CD14-positive monocyte (primary cell): ENCODE measurements at regions not wholly inside any gene's neighbourhood (a gene's known extent, or its start where the extent isn't known, plus 50 kb on each side); places are given as distances from the start of the nearest gene placed in this dataset.

Experiments
- DNase-seq, 3 donors: peaks; one replicate each; pipeline ENCODE4 v3.0.0-alpha.2; 2011 to 2022
- H2AFZ ChIP-seq: 2 replicates; pipeline ENCODE4 v1.6.0; 2012; ENCODE audit warnings: mild to moderate bottlenecking, low read depth, low read length, inconsistent platforms; ENCODE audit not compliant: insufficient read depth, poor library complexity, severe bottlenecking
- H3K27ac ChIP-seq, 2 donors: 1 replicate in 1 of 2; 2 replicates in 1 of 2; pipeline ENCODE4 v1.5.1; 2012 to 2013; ENCODE audit warnings: low read length in 2 of 2, control low read depth in 1 of 2, inconsistent platforms in 1 of 2, low read depth in 1 of 2, mild to moderate bottlenecking in 1 of 2
- H3K27me3 ChIP-seq, 2 donors: one replicate each; pipeline versions ENCODE4 v1.6.0 to v1.6.1; 2011 to 2013; ENCODE audit warnings: low read length in 2 of 2; ENCODE audit not compliant: control insufficient read depth in 2 of 2, insufficient read depth in 2 of 2
- H3K36me3 ChIP-seq, 2 donors: replicated peaks in 1 of 2; 1 replicate in 1 of 2; 2 replicates in 1 of 2; pipeline versions ENCODE4 v1.5.1 to v1.6.1; 2012 to 2013; ENCODE audit warnings: low read length in 2 of 2, control low read depth in 1 of 2, inconsistent platforms in 1 of 2, mild to moderate bottlenecking in 1 of 2; ENCODE audit not compliant: insufficient read depth in 2 of 2, control insufficient read depth in 1 of 2
- H3K4me1 ChIP-seq, 2 donors: 1 replicate in 1 of 2; 2 replicates in 1 of 2; pipeline versions ENCODE4 v1.5.1 to v1.6.1; 2012 to 2013; ENCODE audit warnings: low read length in 2 of 2, control low read depth in 1 of 2, inconsistent platforms in 1 of 2, mild to moderate bottlenecking in 1 of 2, moderate library complexity in 1 of 2; ENCODE audit not compliant: insufficient read depth in 2 of 2, control insufficient read depth in 1 of 2
- H3K4me2 ChIP-seq: replicated peaks from 2 replicates; pipeline ENCODE3; 2012; ENCODE audit warnings: low read length, moderate library complexity, mild to moderate bottlenecking; ENCODE audit not compliant: poor library complexity, severe bottlenecking; ENCODE audit errors: extremely low read depth
- H3K4me3 ChIP-seq, 3 experiments: fragments of 200-600 bp in 1 of 3; sonication (generic) in 1 of 3; replicated peaks in 1 of 3; 1 replicate in 2 of 3; 2 replicates in 1 of 3; pipeline ENCODE4 v1.5.1; 2011 to 2013; ENCODE audit warnings: low read length in 3 of 3, mild to moderate bottlenecking in 3 of 3, control low read depth in 2 of 3, low read depth in 2 of 3, inconsistent platforms in 1 of 3, moderate library complexity in 1 of 3
- H3K79me2 ChIP-seq: 2 replicates; pipeline ENCODE4 v1.6.0; 2012; ENCODE audit warnings: mild to moderate bottlenecking, control low read depth, inconsistent platforms, low read length, moderate library complexity; ENCODE audit not compliant: insufficient read depth
- H3K9ac ChIP-seq: 2 replicates; pipeline ENCODE4 v1.6.0; 2017; ENCODE audit warnings: low read length, mild to moderate bottlenecking; ENCODE audit not compliant: insufficient read depth, poor library complexity, severe bottlenecking
- H3K9me3 ChIP-seq, 2 donors: replicated peaks in 1 of 2; 1 replicate in 1 of 2; 2 replicates in 1 of 2; pipeline versions ENCODE4 v1.5.1 to v1.6.1; 2012 to 2013; ENCODE audit warnings: low read length in 2 of 2, control low read depth in 1 of 2; ENCODE audit not compliant: control insufficient read depth in 1 of 2, insufficient read depth in 1 of 2
- H4K20me1 ChIP-seq: 2 replicates; pipeline ENCODE4 v1.6.0; 2012; ENCODE audit warnings: mild to moderate bottlenecking, low read length, control low read depth, moderate library complexity; ENCODE audit not compliant: insufficient read depth
- H3K27ac Mint-ChIP-seq, 7 donors: one replicate each; pipeline ENCODE4 v1.8.0; 2020; ENCODE audit warnings: mild to moderate bottlenecking in 7 of 7, mixed read lengths in 7 of 7, moderate library complexity in 6 of 7, inconsistent platforms in 2 of 7
- H3K27me3 Mint-ChIP-seq, 3 donors: one replicate each; pipeline ENCODE4 v1.8.0; 2021 to 2022; ENCODE audit warnings: low read depth in 3 of 3, mild to moderate bottlenecking in 3 of 3, mixed read lengths in 3 of 3, moderate library complexity in 3 of 3, inconsistent platforms in 1 of 3
- H3K36me3 Mint-ChIP-seq, 2 donors: one replicate each; pipeline ENCODE4 v1.8.0; 2020; ENCODE audit warnings: mixed read lengths in 2 of 2, inconsistent platforms in 1 of 2, mild to moderate bottlenecking in 1 of 2
- H3K4me1 Mint-ChIP-seq: one replicate; pipeline ENCODE4 v1.8.0; 2020; ENCODE audit warnings: mild to moderate bottlenecking, mixed read lengths
- H3K4me3 Mint-ChIP-seq, 2 donors: one replicate each; pipeline ENCODE4 v1.8.0; 2020; ENCODE audit warnings: mild to moderate bottlenecking in 2 of 2, mixed read lengths in 2 of 2, moderate library complexity in 1 of 2
- H3K9me3 Mint-ChIP-seq, 7 donors: one replicate each; pipeline ENCODE4 v1.8.0; 2020 to 2022; ENCODE audit warnings: mixed read lengths in 7 of 7, mild to moderate bottlenecking in 6 of 7, moderate library complexity in 6 of 7, inconsistent platforms in 2 of 7
- CTCF ChIP-seq: fragments of 200-600 bp; IDR thresholded peaks from one replicate; pipeline ENCODE4 v1.8.0; 2022; ENCODE audit warnings: antibody characterized with exemption, mild to moderate bottlenecking
- WGBS: methylation state at CpG from one replicate; pipeline ENCODE4 v1.1.5; 2013; ENCODE audit warnings: missing lambda C conversion rate; ENCODE audit not compliant: insufficient coverage; 5-methylcytosine and 5-hydroxymethylcytosine counted together
- intact Hi-C, 2 donors: fragments of 100-400 bp; cut with micrococcal nuclease; formaldehyde crosslinking; loops; one replicate each; pipeline versions ENCODE4 v1.15.0 to v1.15.1; 2023

- no peak overlapping the region for H3K4me2 ChIP-seq
- no peak overlapping the region for H3K27ac ChIP-seq
- no peak for TF ChIP-seq CTCF
- 74% methylated on average over 10 of the region's 14 CpGs for WGBS
- H3K36me3 ChIP-seq, result no peaks in the 10 kb centered on the region
- DNase-seq, result no peak
- H3K79me2 ChIP-seq, result no peaks in the 10 kb centered on the region
- Mint-ChIP-seq H3K4me1 (no peaks in the 10 kb centered on the region), H3K27ac (no peak overlapping the region), H3K27me3 (peaks cover 50 to 67% (median 58%) of the 10 kb centered on the region in 3 donors), H3K36me3 (peaks cover 0 to 4% of the 10 kb centered on the region in 2 donors), H3K4me3 (peak overlapping the region in 1 of 2 donors; percentile 55), H3K9me3 (peaks cover 0 to 8% (median 3%) of the 10 kb centered on the region in 7 donors)
- no peaks in the 10 kb centered on the region for H3K4me1 ChIP-seq
- no peaks in the 10 kb centered on the region for H4K20me1 ChIP-seq
- peaks cover 0 to 3% of the 10 kb centered on the region in 2 donors for H3K9me3 ChIP-seq
- intact Hi-C loops, result no loop called here
- peaks cover 12 to 45% of the 10 kb centered on the region in 2 donors for H3K27me3 ChIP-seq
- H3K4me3 ChIP-seq, result no peak overlapping the region
- no peak overlapping the region for H3K9ac ChIP-seq
- H2AFZ ChIP-seq, result no peak overlapping the region
Measured at GRCh38 chr11:70660059-70660888, 261.9 kb downstream of the CTTN start.

GRCh38 chr11:70660889-70661197 lies 262.5 kb downstream of the CTTN start:
- intact Hi-C loops, result no loop called here
- H3K79me2 ChIP-seq, result no peaks in the 10 kb centered on the region
- Mint-ChIP-seq H3K27ac (no peak overlapping the region), H3K4me3 (peak overlapping the region in 1 of 2 donors; percentile 55), H3K27me3 (peaks cover 50 to 66% (median 58%) of the 10 kb centered on the region in 3 donors), H3K9me3 (peaks cover 0 to 8% (median 3%) of the 10 kb centered on the region in 7 donors), H3K36me3 (peaks cover 0 to 4% of the 10 kb centered on the region in 2 donors), H3K4me1 (no peaks in the 10 kb centered on the region)
- H3K27ac ChIP-seq, result no peak overlapping the region
- H3K9ac ChIP-seq, result no peak overlapping the region
- peaks cover 12 to 45% of the 10 kb centered on the region in 2 donors for H3K27me3 ChIP-seq
- H3K4me2 ChIP-seq, result no peak overlapping the region
- WGBS, result 92% methylated on average over 10 of the region's 11 CpGs
- no peak overlapping the region for H3K4me3 ChIP-seq
- TF ChIP-seq CTCF, result no peak
- DNase-seq, result no peak
- no peak overlapping the region for H2AFZ ChIP-seq
- no peaks in the 10 kb centered on the region for H3K4me1 ChIP-seq
- H3K9me3 ChIP-seq, result peaks cover 0 to 3% of the 10 kb centered on the region in 2 donors
- no peaks in the 10 kb centered on the region for H3K36me3 ChIP-seq
- H4K20me1 ChIP-seq, result no peaks in the 10 kb centered on the region
